GDM1 (cell line): ENCODE measurements at regions not wholly inside any gene's neighbourhood (a gene's known extent, or its start where the extent isn't known, plus 50 kb on each side); places are given as distances from the start of the nearest gene placed in this dataset.

Experiments
- DNase-seq: peaks from one replicate; lab custom pipeline; 2025; lab: John Stamatoyannopoulos, UW

DNA sequence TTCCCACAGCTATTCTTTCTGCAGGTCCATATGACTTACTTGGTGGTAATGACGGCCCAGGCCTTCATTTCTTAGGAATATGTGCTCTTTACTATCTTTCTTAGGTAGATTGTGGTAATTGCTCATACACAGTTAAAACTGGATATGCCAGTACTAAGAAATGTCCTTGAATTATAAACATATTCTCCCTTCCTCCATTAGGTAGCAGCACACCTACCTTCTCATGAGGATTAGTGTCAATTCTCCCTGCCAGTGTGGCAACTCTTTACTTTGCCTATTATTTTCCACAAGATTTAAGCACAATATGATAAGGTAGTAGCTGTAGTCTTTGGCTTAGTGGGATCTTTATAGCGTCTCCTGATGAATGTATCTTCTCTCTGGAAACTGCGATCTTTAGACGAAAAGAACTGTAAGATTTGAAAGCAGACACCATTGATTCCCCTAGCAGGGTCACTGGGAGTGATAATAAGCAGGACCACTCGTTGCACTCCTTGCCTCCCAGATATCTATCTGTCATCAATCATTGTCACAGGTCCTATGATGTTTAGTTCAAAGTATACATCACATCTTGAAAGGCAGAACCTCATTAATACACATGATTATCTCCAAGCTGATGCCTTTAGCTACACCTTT, 1240.7 kb downstream of the C4orf33 start:
- no peak for DNase-seq

DNA sequence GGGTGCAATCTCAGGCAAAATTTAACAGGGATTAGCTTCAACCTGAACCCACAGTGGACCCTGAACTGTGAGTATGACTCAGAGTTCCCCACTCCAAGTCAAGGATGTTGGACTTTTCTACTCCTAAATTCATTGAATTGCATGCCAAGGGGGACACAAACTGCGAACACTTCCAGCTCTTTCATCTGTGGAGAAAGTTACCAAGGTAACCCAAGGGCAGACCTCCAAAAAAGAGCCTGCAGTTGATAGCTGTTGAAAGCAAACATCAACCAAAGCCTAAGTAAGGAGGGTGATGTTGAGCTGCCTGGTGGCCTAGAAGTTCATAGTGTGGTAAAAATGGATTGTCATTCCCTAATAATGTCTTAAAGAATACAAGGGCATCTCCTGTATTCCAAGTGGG, 1242.9 kb downstream of the C4orf33 start:
- DNase-seq: no peak

DNA sequence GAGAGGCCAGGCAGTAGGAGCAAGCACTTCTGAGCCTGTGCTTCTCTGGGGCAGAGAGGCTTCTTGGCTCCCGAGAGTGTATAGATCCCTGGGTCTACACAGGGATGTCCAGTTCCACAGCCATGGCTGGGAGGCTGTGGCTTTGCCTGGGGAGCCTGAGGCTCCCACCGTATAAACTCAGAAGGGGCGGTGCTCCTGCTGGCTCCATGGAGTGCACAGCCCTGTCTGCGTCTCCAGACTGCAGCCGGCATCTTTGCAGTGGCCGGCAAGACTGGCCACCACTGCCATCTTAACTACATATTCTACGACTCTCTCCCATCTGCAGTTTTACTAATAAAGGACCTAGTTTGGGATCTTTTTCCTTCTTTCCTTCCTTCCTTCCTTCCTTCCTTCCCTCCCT, 1253.8 kb downstream of the C4orf33 start:
- DNase-seq: no peak

DNA sequence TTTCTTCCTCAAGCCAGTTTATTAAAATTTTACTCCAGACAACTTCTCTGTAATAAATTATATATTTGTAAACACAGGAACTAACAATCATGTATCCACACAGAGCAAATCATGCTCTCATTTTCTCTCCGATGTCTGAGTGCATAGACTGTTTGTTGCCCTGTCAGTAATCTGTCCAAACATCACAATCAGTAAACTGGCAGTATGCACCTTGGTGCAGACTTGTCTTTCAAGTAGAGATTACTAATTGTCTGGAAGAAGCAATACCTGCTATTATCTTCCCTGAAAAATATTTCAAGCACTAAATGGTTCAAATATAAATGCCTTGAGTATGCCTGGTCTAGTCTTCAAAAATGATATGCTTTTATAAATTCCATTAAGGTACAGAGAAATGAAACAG, 1260.9 kb downstream of the C4orf33 start:
- DNase-seq: no peak

DNA sequence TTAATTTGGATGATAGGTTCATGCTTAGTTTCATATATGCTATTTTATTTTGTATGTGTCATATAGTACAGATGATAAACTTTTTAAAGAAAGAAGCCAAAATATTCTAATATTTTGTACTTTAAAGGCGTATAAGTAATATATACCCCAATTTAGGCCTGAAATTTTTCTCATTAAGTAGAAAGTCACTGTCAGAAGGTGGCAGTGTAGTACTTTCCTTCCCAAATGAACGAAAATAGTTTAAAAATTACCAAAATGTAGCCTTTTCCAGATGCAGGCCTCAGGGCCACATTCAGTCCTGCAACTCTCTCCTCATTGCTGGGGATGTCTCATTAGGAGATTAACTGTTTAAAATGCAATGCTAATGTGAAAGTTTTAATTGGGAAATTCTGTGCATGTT, 1263.6 kb downstream of the C4orf33 start:
- no peak for DNase-seq

DNA sequence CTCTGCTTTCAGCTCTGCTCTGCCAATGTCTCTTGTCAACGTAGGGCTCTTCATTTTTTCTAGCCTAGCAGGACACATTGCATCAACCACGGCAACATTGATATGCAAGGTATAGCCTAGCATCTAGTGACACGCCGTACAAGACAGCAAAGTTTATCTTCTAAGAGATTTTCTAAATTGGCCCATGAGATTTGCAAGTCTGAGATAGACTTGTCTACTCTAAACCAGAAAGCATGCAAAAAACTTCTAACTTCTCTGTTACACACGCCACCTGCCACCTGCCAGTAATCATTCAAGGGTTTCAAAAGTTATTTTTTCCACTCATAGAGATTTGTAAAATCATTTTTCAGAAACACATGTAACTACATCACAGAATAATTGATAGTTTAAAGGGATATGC, 1265.7 kb downstream of the C4orf33 start:
- no peak for DNase-seq

DNA sequence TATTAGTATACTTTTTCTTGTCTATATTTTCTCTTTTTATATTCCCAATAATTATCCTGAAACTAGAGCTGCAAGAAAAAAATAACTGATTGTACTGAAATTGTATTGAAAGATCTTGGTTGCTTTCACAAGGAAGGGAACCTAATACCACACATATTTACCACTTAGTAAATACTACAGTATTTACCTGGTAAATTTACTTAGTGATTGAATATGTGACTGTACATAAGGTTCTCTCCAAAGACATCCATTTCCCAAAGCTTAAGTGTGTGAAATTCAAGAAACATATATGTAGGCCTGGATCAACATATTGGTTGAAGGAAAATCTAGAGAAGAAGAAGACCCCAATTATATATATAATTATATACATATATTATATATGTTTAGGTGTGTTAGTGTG, 1272.7 kb downstream of the C4orf33 start:
- no peak for DNase-seq

DNA sequence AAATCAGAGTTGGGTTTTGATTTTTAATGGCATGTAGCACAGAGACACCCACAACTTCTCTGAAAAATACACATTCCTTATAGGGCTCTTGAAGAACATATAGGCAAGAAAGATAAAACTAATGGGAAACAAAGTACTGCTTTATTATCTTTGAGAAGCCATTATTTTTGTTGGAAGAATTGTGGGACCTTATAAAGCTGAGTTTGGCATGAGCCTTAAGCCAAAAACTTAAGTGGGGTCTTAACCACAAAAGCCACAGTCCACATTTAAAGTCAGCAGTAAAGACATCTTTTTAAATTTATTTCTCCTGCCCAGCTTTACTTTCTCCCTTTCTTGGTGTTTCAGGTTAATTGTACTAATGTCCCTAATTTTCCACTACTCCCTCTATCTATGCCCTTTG, 1297.3 kb downstream of the C4orf33 start:
- DNase-seq: no peak

DNA sequence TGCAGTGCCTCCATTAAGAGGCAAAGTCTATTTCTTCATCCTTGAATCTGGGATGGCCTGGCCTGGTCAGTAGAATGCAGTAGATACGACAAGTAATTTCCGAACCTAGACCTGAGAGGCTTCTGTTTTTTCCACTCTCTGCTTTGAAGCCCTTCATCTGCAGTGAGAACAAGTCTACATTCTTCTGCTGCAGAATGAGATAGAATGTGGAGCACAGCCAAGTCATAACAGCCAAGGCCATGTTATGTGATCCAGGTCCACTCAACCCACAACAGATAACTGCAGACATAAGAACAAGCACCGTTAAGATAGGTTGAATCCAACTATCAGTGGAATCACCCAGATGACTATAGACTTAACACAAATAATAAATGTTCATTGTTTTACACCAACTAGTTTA, 1297.7 kb downstream of the C4orf33 start:
- no peak for DNase-seq

DNA sequence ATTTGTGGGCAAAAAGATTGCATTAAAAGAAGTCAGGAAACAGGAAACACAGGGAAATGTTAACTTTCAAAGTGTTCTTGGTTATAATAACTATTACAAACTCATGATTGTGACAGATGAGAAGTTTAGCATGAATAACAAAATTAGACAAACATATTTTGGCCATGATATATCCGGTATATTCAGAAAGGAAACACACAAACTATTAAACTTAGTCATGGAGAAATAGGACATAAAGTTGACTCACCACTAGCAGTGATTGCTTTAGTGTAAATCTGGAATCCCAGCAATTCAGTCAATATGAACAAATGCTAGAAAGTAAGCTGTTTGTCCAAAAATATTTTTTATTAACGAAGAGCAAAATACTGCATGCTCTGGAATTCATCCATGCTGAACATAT, 1299.9 kb downstream of the C4orf33 start:
- DNase-seq: no peak

DNA sequence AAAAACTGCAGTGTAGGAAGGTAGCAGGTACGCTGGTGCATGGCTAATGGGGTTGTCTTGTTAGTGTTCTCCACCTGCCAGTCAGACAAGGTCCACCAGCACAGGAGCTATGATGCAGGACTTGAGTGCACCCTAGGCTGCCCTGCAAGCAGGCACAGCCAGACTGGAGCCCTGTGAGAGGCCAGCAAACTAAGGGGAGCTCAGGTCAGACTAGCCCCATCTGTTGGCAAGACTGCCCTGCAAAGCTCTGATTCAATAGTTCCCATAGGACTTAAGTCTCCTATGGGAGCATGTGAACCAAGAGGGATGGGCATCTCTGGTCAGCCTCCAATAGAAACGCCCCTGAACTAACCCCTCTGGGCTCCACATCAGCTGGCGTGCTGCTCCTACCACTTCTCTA, 1307.3 kb downstream of the C4orf33 start:
- no peak for DNase-seq

DNA sequence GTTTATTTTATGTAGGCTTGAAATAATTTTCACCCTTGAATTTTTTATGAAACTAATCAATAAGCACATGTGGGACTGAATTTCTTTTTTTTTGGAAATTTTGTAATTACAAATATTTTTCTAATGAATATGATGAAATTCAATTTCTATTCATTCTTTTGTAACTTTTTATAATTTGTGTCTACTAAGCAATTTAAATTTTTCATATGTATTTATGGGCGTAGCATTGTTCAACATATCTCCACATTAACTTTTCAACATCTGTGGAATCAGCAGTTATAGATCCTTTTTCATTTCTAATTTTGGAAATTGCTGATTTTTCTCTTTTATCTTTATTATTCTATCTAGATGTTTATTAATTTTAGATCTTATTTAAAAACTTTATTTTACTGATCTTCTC, 1320.3 kb downstream of the C4orf33 start:
- no peak for DNase-seq

DNA sequence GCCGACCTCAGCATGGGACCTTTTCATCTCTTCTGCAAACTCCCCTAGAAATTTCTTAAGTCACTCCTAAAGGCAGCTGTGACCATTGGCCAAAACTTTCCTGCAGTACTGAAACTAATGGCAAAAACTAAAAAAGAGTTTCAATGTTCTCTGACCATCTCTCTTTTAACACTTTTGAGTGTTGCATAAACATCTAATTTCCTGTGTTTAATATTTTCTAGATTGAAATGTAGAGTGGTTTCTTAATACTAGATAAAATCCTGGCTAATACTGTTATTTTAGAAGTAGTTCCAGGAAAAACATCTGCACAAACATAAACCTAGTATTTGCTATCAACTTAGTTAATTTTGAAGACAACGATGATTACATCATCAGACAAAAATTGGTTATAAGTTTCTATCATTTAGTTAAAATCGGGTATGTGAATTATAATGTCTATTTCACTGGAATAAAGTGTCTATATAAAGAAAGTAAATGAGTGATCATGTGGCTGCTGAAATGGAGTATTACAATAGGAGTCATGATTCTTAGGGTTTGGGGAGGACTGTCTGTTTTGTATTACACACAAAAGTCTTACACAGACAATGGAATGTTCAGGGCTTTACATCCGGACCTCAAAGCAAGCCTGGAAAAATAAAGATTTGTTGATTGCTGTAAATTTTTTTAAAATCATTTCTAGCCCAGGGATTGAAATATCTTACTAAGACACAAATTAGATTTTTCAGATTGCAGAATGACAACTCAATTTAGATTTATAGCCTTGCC, 1323.4 kb downstream of the C4orf33 start:
- DNase-seq: no peak

DNA sequence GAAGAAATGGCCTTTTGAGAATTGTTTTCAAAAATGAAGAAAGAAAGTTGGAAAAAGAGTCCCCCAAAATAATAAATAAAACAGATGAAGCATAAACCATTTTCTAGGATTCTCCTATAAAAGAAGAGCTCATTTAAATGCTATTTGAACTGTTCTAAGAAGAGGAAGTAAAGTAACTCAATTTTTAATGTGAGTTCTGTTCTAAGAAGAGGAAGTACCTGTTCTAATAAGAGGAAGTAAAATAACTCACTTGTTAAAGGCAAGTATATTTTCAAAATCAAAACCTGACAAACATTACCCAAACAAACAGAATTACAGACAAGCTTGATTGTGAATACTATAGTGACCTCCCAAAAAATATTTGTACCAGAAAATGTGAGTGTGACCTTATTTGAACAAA, 1326.3 kb downstream of the C4orf33 start:
- no peak for DNase-seq

DNA sequence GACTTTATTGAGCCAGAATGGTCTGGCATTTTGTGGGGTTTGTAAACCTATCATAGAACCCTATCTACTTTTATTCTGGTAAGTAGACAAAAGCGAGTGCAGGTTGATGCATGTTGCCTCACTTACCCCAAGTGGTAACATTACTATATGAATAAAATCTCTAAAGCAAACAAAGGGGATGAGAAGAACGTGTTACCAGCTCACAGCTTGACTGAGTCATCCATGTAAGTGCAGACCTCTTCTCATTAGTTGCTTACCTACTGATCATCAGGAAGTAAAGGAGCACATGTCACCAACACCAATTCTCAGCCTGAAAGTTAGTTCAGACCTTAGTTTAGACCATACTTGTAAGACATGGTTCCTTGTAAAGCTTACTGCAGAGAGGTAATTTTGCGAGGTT, 1328.3 kb downstream of the C4orf33 start:
- no peak for DNase-seq

DNA sequence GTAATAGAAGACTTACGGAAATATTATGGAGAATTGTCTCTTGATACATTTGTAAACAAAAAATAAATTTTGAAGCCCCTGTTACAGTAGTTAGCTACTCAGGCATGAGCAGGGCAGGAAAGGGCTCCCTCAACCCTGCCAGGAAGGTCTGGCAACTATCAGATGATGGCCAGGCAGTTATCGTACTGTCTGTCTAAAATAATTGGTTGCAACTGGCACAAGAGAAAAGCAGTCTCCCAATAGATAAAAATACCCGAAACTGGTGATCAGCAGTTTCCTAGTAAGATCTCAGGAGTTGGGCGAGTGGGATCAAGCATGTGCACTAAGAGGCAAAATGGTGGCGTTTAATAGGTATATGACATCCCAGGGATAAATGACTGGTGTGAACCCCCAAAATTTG, 1336.3 kb downstream of the C4orf33 start:
- DNase-seq: no peak

DNA sequence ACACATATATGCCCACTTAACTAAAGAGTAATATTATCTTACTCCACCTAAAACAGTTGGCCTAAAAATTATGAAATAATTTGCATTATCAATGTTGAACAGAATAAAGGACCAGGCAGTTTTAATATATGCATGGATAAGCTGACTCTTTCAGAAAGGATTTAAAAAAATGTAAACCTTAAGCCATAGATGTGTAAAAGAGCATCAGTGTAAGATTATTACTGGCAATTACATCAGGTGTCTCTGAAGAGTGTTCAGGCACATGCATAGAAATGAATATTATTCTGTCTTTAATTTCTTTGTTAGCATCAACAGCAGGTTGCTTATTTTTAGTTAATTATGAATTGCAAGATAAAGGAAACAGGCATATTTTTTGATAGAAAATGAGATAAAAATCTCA, 1353.8 kb downstream of the C4orf33 start:
- no peak for DNase-seq

DNA sequence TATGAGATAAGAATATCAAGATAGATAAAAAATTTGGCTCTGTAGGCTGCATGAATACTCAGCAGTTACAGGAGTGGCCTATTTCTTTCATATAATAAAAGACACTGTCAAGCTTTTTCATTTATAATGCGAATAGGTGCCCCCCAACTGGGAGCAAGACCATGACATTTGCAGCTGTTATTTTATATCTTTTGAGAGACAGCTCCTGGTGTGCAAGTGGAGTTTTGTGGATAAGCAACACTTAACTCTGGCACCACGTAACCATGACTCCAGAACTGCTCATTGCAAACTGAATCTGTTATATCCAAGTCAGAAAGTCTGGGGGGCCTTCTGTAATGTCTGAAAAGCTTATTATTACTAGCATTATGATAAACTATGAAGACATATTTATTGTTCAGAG, 1372.4 kb downstream of the C4orf33 start:
- no peak for DNase-seq

DNA sequence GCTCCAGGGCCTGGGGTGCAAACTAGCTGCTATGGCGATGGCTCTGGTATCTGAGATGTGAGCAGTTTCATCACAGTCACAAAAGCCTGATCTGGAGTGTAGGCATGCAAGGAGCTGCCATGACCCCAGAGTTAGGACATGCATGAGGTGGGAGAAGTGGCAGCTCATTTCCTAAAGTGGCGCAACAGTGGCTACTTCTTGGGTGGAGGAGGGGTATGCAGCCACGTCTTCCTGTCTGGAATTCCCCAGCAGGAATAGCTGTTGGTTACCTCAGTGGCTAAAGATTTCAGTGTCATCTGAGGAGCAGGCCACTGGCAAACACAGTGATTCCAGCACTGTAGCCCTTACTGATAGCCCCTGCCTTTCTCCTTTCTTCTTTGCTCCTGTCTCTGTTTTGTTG, 1382.5 kb downstream of the C4orf33 start:
- no peak for DNase-seq

DNA sequence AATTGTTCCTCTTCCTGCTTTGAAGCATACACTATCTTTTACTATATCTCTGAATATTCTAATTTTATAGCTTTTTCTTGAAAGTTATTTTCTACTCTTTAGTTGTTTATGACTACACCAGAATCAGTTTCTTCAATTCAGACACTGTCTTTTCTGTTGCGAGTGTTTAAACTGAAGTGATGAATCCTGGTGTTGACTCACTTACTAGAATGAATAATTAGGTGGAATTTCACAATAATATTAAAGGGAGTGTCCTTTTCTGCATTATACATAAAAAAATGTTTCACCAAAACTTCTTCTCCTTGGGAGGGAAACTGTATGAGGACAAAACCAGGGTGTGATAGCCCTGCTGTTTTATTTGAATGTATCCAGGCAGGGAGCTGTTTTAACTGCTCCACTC, 1383.1 kb downstream of the C4orf33 start:
- no peak for DNase-seq

DNA sequence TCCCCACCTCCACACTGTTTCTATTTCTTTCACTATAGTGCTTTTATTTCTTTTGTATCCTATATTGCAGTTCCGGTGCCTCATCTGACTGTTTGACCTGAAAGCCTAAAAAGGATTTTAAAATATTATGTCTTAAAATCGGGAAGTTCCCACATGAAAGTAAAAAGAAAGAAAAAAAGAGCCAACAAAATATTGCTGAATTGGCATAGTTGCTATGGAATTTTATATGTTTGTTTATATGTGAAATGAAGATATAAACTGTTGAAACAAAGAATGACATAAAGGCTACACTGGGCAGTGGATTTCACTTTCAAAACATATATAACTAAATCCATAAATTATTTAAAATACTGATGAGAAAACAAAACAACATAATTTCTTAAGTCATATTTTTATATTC, 1383.7 kb downstream of the C4orf33 start:
- DNase-seq: no peak

DNA sequence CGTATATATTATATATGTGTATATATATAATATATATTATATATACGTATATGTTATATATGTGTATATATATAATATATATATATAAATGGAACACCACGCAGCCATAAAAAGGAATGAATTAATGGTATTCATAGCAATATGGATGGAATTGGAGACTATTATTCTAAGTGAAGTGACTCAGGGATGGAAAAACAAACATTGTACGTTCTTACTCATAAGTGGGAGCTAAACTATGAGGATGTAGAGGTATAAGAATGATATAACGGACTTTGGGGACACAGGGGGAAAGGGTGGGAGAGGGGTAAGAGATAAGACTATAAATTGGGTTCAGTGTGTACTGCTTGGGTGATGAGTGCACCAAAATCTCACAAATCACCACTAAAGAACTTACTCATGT, 1388.9 kb downstream of the C4orf33 start:
- DNase-seq: no peak

DNA sequence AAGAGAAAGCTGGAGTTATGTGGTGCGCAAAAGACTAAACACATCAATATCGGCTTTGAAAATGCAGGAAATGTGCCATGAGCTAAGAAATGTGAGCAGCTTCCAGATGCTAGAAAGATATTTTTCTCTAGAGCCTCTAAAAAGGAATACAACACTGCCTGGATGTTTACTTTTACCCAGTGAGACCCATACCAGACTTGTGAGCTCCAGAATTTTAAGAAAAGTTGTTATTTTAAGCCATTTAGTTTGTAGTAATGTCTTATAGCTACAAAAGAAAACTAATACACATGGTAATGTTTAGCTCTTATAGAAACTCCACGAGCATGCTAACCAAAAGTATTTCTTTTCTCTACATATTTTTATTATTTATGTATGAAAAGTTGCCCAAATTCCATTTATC, 1389.4 kb downstream of the C4orf33 start:
- no peak for DNase-seq

DNA sequence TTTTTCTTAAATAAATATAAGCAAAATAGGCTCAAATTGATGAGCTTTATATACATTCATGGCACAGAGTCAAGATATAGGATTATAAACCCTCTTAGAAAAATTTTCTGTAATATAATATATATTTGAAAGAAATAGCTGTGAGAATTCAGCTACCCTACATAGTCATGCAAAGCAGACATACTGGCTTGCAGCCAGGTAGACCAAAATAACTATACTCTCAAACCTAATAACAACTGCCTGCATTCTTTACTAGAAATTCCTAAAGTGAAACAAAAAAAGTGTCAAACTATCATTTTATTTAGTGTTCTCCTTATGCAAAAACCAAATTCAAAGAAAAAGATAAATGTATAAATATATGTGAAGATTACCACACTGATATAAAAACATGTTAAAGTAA, 1390.2 kb downstream of the C4orf33 start:
- no peak for DNase-seq
